Vagina (tissue), 2 donors: ENCODE measurements at regions not wholly inside any gene's neighbourhood (a gene's known extent, or its start where the extent isn't known, plus 50 kb on each side); places are given as distances from the start of the nearest gene placed in this dataset.

Source experiments
- POLR2A ChIP-seq, 2 donors: fragments of 450-650 bp; IDR thresholded peaks; one replicate each; pipeline ENCODE4 v1.6.1; 2017; ENCODE audit warnings: antibody characterized with exemption in 2 of 2, mild to moderate bottlenecking in 2 of 2, moderate library complexity in 2 of 2
- POLR2AphosphoS5 ChIP-seq, 2 donors: sonication (generic); formaldehyde crosslinking; IDR thresholded peaks; one replicate each; pipeline ENCODE4 v1.9.0; 2017; ENCODE audit warnings: antibody characterized with exemption in 2 of 2, mild to moderate bottlenecking in 2 of 2, low read depth in 1 of 2; ENCODE audit not compliant: insufficient read depth in 1 of 2
- TF ChIP-seq, protein P1 (sequence below), 3 experiments: fragments of 450-650 bp in 2 of 3; fragments of 200-600 bp in 1 of 3; sonication (generic) in 1 of 3; IDR thresholded peaks; one replicate each; pipeline ENCODE4 v1.5.1; 2017 to 2019; ENCODE audit warnings: antibody characterized with exemption in 3 of 3, mild to moderate bottlenecking in 2 of 3, moderate library complexity in 2 of 3

DNA sequence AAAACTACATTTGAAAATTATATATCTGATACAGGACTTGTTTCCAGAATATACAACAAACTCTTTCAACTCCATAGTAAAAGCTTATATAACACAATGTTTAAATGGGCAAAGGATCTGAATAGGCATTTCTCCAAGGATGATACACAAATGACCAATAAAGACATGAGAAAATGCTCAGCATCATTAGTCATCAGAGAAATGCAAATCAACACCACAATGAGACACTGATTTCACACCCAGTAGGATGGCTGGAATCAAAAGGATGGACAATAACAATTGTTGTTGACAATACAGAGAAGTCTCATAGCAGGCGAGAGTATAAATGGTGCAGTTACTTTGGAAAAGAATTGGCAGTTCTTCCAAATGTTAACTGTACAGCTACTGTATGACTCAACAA, 394.9 kb downstream of the BCL11B start:
- TF ChIP-seq POLR2AphosphoS5 (IDR thresholded peaks at IDR 0.05; ENCODE audit: insufficient read depth in 1 of 2, low read depth in 1 of 2) (no peak), POLR2A (IDR thresholded peaks at IDR 0.05) (no peak)
- TF ChIP-seq, protein P1, sequence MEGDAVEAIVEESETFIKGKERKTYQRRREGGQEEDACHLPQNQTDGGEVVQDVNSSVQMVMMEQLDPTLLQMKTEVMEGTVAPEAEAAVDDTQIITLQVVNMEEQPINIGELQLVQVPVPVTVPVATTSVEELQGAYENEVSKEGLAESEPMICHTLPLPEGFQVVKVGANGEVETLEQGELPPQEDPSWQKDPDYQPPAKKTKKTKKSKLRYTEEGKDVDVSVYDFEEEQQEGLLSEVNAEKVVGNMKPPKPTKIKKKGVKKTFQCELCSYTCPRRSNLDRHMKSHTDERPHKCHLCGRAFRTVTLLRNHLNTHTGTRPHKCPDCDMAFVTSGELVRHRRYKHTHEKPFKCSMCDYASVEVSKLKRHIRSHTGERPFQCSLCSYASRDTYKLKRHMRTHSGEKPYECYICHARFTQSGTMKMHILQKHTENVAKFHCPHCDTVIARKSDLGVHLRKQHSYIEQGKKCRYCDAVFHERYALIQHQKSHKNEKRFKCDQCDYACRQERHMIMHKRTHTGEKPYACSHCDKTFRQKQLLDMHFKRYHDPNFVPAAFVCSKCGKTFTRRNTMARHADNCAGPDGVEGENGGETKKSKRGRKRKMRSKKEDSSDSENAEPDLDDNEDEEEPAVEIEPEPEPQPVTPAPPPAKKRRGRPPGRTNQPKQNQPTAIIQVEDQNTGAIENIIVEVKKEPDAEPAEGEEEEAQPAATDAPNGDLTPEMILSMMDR (IDR thresholded peaks at IDR 0.05): no peak
